ENCODE measurements at regions not wholly inside any gene's neighbourhood (a gene's known extent, or its start where the extent isn't known, plus 50 kb on each side); places are given as distances from the start of the nearest gene placed in this dataset.

DNA sequence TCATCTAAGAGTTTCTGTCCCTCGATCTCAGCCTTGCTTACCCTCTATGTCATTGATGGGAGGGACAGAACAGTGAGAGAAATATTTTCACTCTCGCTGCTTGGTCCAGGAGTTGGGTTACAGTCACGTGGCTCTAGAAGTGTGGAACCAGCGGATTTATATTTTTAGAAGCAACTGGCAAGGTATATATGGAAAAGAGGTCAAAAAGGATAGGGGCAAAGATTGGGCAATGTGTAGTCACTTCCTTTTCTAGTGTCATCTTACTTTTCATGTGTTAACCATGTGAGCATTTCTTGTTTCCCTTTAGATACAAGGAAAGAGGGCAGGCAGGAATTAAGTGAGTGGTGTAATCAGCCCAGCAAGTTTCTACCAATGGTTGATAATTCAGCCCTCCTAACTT is 111.5 kb upstream of the ZNF366 start:
- DNase-seq = peak; percentile 45

- no peak for DNase-seq
These were observed 107.9 kb upstream of the ZNF366 start for GRCh38 chr5:72615061-72615460.

- no peak for DNase-seq
These were observed 106.3 kb upstream of the ZNF366 start for GRCh38 chr5:72613515-72613914.

DNA sequence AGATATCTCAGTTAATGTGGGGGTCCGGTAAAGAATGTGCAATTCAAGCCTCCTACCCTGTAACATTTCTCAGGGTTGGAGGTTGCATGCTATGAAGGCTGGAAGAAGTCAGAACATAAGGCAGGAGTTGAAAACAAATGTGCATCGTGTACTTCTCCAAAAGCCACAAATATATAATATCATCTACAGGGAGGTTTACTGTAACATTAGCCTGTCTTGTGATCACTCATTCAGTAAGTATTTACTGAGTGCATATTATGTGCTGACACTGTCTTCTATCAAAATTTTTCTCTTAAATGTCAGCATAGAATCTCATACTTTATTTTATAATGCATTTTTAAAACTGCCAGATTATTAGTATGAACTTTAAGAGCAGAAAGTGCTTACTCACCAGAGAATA is 105.6 kb upstream of the ZNF366 start:
- peak; percentile 52 for DNase-seq

- DNase-seq = peak; percentile 72
These were observed 104.0 kb upstream of the ZNF366 start for GRCh38 chr5:72611118-72611730.

- no peak for DNase-seq
These were observed 101.7 kb upstream of the ZNF366 start for GRCh38 chr5:72608926-72609325.

DNA sequence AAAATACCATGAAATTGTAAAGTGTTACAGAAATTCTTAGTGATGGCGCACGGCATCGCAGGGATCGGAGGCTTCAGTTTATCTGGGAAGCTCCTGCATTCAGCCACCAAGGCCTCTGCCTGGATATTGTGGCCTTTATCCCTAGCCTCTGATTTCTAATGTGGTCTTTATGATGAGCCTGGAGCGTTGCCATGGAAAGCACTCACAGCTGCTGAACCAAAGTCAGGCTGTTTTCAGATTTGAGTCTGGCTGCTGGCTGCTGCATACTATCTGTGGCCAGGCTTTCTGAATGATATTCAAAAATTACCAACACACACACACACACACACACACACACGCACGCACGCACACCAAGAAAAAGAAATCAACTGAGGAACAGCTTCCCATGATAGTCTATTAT is 101.1 kb upstream of the ZNF366 start:
- peak; percentile 66 for DNase-seq

GRCh38 chr5:72607381-72607780 is 100.2 kb upstream of the ZNF366 start:
- DNase-seq = no peak

DNA sequence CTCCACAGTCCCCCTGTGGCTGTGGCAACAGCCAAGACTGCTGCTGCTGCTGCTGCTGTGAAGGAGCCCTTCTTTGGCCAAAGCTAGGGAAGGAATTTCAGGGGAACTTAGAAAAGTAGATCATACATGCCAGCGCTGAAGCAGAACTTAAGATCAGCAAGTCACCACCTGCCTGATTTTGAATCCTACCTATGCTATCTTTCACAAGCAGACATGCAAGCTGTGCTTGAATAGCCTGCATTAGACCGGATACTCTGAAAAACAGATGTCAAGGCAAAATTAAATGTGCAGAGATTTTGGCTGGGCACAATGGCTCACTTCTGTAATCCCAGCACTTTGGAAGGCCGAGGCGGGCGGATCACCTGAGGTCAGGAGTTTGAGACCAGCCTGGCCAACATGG is 99.3 kb upstream of the ZNF366 start:
- no peak for DNase-seq

DNA sequence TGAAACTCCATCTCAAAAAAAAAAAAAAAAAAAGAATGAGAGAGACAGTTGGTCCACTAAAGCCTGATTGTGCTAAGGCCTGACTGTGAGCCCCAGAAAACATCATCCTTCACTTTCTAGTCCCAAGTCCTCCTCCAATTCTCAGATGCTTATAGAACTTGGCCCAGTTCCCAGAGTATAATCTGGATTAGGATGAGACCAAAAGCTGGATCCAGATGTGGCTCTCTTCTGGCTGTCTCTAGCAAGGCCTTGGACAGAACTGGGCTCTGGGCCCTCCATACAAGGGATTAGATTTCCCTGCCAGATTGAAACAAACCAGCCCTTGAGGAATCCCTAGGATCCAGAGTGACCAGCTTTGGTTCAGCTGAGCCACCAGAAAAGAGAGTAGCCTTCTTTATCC is 98.4 kb upstream of the ZNF366 start:
- DNase-seq = no peak

- DNase-seq = no peak
These were observed 97.6 kb upstream of the ZNF366 start for GRCh38 chr5:72604798-72605154.

DNA sequence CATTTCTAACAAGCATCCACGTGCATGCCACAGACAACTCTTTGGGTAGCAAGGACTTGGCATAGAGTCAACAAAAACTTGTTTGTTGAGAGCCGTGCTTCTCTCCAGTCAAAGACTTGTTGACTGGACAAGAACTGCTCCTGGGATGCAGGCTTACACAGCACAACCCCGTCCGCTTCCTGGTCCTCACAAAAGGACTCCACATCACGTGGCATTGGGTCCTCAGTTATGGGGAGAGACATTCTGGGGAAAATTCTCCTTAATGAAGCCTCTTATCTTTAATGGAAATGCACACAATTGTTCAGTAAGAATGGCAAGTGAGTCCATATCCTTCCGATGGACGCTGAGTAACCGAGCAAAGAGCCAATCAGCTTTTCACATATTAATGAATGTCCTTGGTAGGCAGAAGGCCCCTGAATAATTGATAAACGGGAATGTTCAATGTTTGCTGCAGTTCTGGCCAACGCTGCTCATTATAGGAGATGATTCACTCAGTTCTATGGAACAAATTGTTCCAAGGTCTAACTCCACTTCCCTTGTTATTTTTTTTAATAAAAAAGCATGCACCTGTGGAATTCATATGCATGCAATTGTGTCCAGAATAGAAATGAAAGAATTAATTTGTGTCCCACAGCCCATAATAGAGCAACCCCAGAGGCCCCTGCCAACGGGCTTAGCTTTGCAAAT is 97.0 kb upstream of the ZNF366 start:
- no peak for DNase-seq

GRCh38 chr5:72602696-72603685 is 95.8 kb upstream of the ZNF366 start:
- no peak for DNase-seq

DNA sequence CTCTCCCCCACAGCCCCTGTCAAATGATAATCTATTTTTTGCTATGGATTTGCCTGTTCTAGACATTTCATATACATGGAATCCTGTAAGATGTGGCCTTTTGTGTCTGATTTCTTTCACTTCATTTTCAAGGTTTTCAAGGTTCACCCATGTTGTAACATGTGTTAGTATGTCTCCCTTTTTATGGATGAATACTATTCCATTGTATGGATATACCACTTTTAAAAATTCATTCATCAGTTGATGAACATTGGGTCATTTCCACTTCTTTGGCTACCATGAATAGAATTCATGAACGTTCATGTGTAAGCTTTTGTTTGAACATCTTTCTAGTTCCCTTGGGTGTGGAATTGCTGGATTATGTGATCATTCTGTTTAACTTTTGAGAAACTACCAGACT is 94.7 kb upstream of the ZNF366 start:
- no peak for DNase-seq

- peak; percentile 98 for DNase-seq
These were observed 93.3 kb upstream of the ZNF366 start for GRCh38 chr5:72600391-72600981.

DNA sequence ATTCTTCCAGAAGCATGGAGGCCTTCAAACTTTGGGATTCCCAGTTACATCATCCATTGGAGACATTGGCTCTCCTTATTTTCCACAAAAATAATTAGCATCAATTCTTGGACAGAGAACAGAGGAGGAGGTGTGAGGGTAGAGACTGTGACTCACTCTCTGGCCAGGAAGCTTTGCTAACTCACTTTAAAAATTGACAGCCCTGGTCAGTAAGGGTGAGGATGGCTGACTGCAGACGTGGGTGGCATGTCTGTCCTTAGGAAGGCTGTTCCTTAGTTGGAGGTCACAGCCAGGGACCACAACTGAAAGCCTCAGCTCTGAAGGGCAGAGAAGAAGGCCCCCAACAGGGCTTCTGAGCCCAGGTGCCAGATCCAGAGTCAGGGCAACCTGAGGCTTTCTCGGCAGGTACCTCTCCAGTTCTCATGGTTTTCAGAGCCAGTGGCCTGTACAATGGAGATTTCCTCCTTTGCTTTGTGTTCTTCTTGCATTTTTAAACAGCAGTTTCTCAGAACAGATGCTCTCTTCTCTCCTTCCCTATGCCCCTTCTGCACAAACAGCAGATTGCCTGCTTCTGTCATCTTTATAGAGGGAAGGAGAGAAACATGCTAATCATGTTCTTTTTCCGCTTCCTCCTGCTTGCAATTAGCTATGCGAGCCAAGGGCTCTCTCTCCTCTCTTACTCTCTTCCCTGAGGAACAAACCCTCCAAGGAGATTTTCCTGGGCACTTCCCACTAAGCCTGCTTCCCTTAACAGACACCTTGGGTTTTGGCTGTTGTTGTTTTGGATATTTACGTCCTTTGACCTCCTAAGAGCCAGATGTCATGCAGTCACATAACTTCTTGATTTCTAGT is 92.5 kb upstream of the ZNF366 start:
- DNase-seq = peak; percentile 43

DNA sequence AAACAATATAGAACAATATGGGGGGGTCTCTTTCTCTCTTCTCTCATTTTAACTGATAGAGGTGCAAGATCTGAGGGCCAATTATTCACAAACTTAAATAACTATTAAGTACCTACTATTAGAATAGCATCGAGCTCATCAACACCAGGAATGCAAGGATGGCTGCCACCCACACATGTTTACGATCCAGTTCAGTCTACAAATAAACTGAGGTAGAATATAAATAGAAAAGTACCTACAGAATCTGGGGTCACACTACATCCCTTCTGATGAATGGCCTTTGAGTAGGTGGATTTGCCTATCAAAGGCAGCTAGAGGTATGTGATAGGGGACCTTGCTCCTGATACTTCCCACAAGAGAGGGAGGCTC is 91.8 kb upstream of the ZNF366 start:
- no peak for DNase-seq

DNA sequence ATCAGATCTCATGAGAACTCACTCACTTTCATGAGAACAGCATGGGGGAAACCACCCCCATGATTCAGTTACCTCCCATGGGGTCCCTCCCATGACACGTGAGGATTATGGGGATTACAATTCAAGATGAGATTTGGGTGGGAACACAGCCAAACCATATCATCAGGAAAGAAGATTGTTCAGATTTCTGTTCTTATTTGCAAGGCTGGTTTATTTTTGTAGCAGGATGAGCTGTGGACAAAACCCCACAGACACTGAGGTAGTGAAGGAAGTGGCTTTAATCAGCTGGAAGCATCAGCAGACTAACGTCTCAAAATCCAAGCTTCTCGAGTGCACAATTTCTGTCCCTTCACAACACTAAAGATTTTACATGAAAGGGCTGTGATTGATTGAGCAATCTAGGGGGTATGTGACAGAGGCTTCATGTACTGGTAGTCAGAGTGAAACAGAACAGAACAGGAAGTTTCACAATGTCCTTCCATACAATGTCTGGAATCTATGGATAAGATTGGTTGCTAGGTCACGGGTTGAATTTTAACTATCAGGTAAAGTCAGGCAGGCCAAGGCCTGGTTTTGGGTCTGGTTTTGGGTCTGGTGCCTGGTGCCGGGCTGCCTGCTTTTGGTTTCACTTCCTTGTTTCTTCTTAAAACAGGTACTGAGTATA is 91.3 kb upstream of the ZNF366 start:
- DNase-seq = peak; percentile 92

DNA sequence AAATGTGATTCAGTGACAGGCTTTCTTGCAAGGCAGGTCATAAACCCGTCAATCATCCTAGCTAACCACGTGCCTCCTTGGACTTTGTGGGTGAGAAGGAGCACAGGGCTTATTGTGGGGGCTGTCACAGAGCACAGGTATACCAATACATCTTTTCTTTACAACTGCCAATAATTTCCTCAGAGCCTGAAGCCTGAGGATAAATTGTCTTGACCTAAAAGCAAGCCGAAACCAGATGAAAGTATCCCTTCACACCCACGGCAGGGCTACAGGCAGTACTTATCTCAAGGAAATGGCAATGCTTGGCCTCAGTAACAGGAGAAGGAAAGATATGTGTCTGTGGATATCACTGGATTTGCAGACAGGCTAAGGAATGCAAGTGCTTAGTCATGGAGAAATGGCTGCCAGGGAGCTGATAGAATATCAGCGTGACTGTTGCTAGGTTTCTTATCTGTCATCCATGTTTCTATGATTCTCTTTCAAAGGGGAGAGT is 90.3 kb upstream of the ZNF366 start:
- peak; percentile 94 for DNase-seq

GRCh38 chr5:72596956-72597355 is 89.7 kb upstream of the ZNF366 start:
- no peak for DNase-seq

- DNase-seq = no peak
These were observed 81.4 kb upstream of the ZNF366 start for GRCh38 chr5:72588640-72589039.

Measured in fibroblast of skin of right biceps (primary cell).